Breast epithelium (tissue), 3 donors: ENCODE measurements at regions not wholly inside any gene's neighbourhood (a gene's known extent, or its start where the extent isn't known, plus 50 kb on each side); places are given as distances from the start of the nearest gene placed in this dataset.

Experiments used
- CTCF ChIP-seq, 3 donors: fragments of 450-650 bp; IDR thresholded peaks; one replicate each; pipeline ENCODE4 v1.5.1; 2016 to 2017; ENCODE audit warnings: antibody characterized with exemption in 3 of 3, mild to moderate bottlenecking in 3 of 3, moderate library complexity in 3 of 3
- POLR2AphosphoS5 ChIP-seq, 3 donors: sonication (generic); formaldehyde crosslinking; IDR thresholded peaks; one replicate each; pipeline ENCODE4 v1.6.1; 2017; ENCODE audit warnings: antibody characterized with exemption in 3 of 3

GRCh38 chr2:12416600-12416999, 300.1 kb upstream of the TRIB2 start:
- peak in 1 of 3 donors; percentile 24 for TF ChIP-seq CTCF (IDR thresholded peaks at IDR 0.05)
- no peak for TF ChIP-seq POLR2AphosphoS5 (IDR thresholded peaks at IDR 0.05)
